HG03469 (cell line): ENCODE measurements at regions not wholly inside any gene's neighbourhood (a gene's known extent, or its start where the extent isn't known, plus 50 kb on each side); places are given as distances from the start of the nearest gene placed in this dataset.
"Not testable (repeated sequence)": the region's sequence is repeated elsewhere in the genome, so short reads cannot be mapped to it uniquely, and the experiment has no call there.

Experiments
- ATAC-seq: cut with Tn5 transposase; IDR thresholded peaks from one replicate; pipeline ENCODE4 v1.9.1; 2021; ENCODE audit warnings: mild to moderate bottlenecking, moderate library complexity, moderate number of reproducible peaks; ENCODE audit not compliant: unreplicated experiment

DNA sequence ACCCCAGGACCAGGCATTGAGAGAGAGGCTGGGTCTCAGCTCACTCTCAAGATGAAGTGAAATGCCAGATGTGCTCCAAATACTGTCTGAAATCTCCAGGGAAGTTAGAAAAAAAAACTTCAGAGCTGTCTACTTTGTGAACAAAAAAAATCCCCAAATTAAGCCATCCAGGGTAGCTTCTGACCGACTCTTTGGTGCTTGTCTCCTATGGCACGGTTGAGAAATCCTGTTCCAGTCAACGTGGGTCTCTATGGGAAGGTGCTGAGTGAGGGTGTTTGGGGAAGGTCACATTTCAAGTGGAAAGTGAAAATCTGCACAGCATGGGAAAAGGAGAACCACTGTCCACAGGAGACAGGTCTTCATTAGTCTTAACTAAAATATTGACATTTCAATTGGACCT lies 322.5 kb upstream of the CFAP20DC start:
- no peak for ATAC-seq

DNA sequence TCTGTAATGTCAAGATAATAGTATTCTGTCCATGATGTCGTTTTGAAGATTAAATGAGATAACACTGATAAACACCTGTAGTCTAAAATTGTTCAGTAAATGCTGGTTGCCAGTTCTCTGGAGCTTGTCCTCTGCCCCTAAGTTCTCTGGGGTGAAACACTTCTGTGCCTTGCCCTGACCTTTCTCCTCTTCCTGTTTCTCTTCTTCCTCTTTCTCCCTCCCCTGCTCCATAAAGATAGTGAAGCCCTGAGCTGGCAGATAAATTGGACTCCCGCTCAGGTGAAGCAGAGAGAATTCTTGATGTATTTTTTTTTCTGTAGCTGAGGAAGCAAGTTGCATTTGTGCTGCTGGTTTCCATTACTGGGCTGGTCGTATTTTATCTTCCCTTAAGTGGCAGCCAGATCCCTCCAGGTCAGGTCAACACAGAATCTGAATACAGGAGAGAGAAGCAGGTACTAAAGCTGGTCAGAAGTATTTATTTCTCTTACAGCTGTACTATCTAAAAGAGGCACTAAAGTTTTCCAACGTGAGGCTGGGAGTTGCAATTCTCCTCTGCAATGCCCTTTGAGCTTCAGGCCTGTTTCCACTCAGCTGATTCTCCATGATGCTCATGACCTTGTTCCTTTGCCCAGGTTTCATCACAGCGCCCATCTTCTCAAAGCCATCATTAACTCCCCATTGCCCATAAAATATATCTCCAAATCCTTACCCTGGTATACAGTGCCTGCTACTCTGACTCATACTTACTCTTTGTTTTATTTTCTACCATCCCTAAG lies 319.3 kb upstream of the CFAP20DC start:
- no peak for ATAC-seq

DNA sequence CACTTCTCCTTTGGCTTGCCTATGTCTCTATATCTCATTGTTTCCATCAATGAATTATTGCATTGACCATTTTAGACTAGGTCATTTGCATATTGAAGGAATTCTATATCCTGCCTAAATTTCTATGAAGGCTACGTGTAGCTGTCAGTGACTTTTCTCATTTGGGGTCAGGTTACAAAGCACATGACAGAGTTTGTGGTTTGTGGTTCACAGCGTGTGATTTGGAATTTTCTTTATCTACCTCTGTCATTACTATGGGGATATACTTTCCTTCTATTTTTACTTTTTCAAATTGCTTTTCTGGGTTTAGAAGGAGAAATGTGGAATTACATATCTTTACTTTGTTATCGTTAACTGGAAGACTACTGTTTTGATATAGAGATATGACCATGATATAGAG lies 317.3 kb upstream of the CFAP20DC start:
- ATAC-seq, result no peak

DNA sequence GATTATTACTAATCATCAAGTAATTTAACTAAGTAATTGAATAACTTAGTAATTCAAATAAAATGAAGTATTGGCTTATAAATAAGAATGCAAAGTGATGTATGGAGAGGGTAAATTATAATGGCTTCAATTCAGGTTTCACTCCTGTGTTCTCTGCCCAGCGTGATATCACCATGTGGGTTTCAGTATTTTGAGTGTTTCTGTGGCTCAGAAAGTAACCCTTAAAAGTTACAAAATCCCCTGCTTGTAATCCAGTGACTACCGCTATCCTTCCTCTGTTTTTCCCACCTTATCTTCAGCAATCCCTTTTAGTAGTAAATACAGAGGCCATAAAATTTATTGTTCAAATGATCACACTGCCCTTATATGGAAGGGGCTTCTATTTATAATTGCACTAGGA lies 316.4 kb upstream of the CFAP20DC start:
- ATAC-seq, result no peak

DNA sequence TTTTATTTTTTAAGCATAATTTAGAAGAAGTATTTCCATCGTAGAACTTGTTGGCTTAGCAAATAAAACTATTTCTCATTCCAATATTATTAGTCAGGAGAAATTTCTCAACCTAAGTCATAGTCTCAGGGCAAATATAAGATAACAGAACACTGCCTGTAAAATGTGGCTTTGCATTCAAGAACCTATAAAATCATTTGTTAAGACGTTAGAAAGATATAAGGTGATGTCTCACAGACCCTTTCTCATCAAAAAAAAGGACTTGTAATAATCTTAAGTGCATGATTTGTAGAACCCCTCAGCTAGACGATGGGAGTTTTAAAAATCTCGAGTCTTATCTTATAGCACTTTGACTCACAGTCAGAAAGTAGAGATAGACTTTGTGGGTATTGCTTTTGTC lies 314.7 kb upstream of the CFAP20DC start:
- no peak for ATAC-seq

DNA sequence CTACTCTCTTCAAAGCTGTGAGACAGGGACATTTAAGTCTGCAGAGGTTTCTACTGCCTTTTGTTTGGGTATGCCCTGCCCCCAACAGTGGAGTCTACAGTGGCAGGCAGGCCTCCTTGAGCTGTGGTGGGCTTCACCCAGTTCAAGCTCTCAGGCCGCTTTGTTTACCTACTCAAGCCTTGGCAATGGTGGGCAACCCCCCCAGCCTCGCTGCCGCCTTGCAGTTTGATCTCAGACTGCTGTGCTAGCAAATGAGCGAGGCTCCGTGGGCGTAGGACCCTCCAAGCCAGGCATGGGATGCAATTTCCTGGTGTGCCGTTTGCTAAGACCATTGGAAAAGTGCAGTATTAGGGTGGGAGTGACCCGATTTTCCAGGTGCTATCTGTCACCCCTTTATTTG lies 310.5 kb upstream of the CFAP20DC start:
- ATAC-seq, result not testable (repeated sequence)

DNA sequence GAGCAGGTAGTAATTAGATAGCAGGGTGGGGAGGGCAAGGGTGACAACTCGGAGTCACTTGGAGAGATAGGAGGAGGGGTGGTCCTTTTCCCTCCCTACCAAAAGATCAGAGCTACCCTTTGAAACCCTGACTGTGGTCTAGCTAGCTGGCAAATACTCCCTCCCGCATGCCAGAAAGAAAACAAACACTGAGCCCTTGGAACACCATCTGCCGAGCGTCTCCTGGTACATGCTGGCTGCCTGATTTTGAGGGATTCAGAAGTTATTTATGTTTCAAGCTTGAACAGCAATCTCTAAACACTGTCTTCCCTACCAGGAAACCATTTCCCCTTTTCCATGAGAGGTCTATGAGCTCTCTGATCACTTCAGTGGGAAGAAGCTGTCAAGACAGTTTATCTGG lies 291.6 kb upstream of the CFAP20DC start:
- no peak for ATAC-seq

DNA sequence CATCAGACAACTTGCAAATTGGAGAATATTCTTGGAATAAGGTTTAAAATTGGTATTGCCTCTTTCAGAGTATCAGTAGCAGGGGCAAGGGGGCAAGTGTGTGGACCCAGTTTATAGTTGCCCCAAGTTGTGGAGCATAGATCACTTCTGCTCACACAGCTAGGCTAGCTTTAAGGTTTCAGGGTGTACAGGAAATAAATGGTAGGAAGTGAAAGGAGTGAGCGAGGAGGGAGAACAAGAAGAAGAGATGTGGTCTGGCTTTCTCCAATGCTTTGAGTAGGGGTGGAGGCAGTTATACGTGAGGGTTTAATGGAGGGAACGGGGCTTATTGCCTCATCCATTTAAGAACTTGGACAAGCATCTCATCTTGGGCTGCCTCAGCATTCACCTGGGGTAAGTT lies 290.0 kb upstream of the CFAP20DC start:
- no peak for ATAC-seq

DNA sequence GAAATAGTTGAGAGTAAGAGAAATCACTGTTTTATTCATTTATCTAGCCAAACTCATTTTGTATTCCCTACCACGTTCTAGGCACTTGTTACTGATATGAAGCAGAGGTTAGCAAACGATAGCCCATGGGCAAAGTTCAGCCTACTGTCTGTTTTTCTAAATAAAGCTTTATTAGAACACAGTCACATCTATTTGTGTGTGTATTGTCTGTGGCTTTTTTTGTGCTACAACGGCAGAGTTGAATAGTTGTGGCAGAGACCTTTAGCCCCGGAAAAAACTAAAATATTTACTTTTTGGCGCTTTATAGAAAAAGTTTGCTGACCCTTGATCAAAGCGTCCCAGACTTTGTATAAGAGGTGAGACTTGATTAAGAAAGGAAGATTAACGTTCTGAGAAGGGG lies 289.1 kb upstream of the CFAP20DC start:
- ATAC-seq, result no peak

DNA sequence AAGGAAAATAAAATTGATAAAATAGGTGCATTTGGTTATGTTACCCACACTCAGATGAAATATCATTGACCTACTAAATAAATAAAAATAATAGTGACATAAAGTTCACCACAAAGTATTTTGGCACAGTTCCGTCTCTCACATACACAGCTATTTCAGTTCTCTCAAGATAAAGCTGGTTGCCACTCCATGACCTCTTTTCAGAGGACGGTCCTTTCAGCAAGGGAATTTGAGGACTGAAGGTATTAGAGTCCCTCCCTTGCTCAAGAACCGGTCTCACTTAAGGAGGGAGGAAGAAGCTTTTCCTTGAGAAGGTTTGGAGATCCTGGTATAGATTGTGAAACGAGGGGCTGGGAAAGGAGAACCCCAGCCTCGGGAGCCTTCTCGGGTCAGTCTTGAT lies 285.5 kb upstream of the CFAP20DC start:
- no peak for ATAC-seq

DNA sequence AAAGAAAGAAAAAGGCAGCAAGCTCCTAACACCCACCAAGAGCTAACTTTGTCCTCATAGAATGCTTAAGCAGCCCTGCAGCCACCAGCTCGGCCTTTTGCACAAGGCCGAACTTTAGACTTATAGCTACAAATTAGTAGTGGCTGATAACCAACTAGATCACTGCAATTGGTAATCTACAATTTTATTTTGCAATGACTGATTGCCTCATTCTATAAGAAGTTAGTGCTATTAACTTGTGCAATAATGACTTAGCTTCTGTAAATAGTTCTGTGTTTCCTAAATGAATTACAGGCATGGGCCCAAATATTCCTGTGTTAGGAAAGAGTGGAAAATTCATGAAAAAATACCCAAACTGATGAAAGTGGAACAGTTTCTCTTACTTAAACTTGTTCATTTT lies 284.8 kb upstream of the CFAP20DC start:
- ATAC-seq, result no peak

DNA sequence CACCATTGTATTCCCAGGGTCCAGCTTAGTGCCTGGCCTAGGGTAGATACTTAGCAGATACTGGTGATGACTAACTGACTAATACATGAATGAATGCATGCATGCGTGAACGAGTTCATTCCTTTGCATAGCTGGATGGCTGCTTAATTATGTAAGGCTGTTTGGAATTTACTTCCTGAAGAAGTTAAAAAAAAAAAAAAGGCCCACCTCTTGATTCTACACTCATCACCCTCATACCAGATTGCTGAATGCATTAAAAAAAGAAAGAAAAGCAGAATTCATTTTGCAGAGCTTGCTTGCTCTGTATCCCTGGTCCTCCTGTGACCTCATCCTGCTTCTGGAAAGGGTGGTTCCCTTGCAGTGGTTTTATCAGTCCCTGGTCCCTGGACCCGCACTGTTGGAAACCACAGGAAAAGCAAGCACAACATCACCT lies 277.6 kb upstream of the CFAP20DC start:
- no peak for ATAC-seq

DNA sequence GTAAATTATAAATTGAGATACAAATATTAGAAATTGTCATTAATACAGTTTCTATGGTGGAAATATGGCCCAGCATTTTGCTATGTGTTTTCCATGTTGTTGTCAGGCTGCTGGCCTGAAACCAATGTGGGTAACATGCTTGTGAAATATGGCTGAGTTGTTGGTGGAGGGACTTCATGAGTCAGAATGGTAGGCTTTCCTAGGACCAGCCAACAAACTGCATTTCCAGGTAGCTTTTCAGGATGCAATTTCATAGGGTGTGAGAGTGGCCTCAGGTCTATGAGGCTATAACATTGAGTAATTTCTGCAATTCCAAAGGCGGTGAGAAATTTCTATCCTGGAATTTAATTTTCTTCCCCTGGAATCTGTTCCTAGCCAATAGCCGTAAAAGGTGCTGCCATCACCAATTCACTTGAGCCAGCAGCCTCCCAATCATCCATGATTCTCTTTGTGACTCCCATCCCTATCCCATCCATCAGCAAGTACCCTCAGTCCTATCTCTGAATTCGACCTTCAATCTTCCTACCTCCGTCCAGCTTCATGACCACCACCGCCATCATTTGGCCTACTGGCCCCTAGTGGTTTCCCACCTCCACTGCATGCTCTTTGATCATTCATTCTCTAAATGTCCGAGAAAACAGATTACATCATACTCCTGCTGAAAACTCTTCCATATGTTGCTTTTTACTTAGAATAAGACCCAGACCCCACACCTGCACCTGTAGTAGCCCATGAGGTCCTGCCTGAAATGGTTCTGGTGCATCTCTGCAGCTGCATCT lies 276.6 kb upstream of the CFAP20DC start:
- ATAC-seq, result no peak

DNA sequence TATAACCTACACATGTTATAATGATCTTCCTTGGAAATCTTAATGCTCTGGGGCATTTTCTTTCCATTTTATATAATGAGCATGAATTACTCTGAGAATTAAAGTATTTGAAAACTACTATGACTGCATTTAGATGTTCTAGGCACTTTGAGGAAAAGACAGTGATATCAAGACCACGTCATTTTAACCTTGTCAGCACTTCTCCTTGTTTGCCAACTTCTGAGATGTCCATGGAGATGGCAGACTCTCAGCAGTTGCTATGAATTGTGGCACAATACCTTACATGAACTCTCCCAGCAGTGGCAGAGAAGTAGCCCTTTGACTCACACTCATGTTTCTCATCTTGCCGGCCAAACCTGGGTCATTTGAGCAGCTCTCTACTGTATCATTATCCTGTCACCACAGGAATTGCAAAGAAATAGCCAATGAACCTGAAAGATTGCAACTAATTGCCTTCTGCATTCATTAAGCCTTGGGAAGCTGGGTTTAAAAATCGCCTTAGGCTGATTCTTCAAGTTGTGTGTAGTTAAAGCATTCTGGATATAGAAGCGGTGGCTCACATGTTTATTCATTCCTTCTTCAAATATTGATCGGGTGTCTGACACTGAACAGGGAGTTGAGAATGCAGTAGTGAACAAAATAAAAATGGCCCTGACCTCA lies 272.2 kb upstream of the CFAP20DC start:
- ATAC-seq, result no peak

DNA sequence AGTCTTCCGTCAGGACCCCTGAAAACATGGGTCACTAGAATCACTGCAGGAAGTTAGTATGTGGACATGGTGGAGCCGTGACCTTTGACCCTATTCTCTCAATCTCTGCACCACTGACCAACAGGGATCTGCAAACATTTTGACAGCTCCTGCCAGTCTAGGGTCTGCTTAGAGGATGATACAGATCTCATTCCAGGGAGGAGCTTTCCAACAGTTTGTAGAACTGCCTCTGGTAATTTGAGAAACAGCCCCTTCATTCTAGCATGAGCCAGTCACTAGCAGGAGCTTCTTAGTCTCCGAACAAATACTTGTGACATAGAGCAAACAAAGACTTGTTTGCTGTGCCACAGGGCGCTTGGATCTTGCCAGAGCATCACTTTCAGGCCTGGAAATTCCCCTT lies 270.3 kb upstream of the CFAP20DC start:
- ATAC-seq, result no peak

DNA sequence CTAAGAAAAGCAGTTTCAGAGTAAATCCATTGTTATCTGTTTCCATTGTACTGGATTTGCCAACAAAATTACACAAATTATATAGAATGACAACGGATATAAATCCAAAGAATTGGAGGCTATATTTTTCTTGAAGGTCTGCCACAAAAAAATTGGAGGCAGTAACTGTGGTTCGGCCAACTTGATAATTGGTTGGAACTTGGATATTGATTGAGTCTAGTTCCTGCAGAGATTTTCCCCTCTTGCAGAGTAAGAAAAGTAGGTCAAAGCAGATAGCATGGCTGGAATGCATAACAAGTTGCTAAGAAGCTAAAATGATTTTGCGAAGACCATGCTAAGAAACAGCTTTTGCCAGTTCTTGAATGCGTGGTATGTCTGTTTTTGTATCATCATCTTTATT lies 269.6 kb upstream of the CFAP20DC start:
- ATAC-seq, result no peak

DNA sequence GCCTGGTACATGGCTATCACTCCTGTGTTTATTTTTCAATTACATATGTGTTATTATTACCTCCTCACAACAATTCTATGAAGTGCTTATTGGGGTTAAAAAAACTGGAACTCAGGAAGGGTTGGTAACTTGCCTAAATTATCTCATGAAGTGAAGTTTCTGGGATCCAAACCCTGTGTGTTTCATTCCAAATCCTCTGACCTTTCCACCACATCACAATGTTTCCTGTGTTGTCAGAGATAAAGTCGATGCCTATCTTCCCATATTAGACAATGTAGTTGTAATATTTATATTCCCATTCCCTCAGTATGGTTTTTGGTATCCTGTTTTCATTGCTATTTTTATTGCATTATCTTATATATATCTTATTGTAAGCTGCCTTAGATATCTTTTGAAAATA lies 269.1 kb upstream of the CFAP20DC start:
- no peak for ATAC-seq

DNA sequence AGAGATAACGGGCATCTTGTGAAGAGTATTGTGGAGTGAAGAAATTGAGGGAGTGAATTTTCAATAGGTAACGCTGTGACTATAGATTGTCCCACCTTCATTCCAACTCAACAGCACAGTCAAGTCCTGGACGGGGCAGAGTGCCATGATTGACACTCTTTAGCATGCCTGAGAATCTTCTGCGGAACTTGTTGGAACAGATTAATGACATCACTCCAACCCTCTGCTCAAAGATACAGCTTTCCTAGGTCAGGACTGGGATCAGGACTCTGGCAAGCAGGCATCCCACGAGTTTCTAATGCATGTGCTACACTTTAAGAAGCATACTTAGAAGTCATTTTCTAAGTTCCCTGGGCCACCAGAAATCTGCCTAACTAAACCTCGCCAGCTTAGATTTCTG lies 267.6 kb upstream of the CFAP20DC start:
- ATAC-seq, result no peak

DNA sequence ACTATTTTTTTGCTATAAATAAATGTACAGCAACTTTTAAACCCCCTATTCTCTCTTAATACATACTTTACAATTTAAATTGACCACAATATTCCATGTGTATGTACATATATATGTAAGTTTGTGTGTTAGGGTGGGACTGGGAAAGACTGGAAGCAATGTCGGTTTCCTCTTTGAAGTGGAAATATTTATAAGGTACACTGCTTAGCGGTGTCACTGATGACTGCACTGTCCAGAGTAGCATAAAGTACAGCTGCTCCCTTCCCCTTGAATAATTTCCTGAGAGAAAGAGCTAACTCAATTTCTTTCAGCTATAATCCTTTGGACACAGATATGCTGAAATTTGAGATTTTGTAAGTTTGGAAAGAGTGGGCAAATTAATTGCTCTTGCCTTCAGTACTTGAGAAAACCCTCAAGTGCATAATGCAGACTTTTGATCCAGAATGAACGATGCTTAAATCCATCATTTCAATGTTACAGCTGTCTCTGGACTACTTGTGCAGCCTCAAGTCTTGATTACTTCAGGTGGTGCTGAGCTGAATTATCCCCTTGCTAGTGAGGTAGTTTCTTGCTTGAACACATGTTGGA lies 267.0 kb upstream of the CFAP20DC start:
- no peak for ATAC-seq

DNA sequence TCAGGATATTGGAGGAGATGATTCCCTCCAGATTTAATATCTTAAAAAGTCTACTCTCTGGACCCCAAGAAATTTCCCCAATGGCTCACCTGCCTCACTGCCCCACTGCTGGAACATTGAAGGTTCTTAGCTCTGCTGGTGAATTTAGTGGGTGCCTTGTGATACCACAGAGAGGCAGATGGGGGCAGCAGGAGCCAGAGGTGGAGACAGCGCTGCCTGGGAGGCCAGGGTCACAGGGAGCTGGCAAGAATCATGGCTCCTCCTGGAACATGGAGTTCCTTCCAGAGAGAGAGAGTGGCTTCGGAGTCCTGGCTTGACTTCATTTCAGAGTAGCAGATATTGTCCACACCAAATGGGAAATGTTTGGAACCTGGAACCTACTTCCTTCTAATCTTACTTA lies 263.5 kb upstream of the CFAP20DC start:
- ATAC-seq, result no peak

DNA sequence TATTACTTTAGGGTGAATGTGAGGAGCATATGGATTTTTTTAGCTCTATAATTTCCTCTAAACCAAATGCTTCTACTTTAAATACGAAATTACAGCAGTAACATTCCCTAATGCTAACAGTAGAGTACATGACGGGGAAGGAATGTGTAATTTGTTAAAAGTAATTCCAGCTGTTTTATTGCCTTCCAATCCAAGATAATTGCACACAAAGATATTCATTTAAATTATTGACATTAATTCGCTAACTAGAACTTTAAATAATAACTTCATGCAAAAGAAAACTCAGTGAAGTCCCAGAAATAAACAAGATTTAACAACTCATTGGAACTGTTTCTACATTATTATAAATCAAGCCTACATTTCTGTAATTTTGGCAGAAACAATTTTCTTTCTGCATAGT lies 261.4 kb upstream of the CFAP20DC start:
- ATAC-seq, result no peak

DNA sequence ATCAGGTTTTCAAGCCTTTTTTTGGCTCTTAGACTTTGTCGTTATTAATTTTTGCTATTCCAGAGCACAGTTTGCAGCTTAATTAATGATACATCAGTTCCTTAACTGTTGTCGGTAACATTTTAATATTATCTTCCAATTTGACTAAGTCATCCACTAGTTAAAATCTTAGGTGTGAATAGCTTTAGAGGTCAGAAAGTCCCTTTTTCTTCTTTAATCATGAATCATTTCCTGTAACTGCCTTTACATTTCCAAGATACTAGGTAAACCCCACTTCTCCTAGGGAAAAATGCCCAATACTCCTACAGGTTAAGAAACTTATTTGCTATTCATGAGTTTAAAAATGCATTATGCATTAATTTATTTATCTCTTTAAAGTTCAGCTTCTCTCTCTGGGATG lies 260.9 kb upstream of the CFAP20DC start:
- ATAC-seq, result no peak
